Astrocyte (in vitro differentiated cells and primary cell): ENCODE measurements at regions not wholly inside any gene's neighbourhood (a gene's known extent, or its start where the extent isn't known, plus 50 kb on each side); places are given as distances from the start of the nearest gene placed in this dataset.

Experiments
- DNase-seq: peaks from one replicate; pipeline ENCODE4 v3.0.0-alpha.2; 2010; ENCODE audit warnings: low read depth
- FAIRE-seq: peaks from 2 replicates; lab custom pipeline; 2011; peaks lifted over from hg19 to GRCh38; lab: Jason Lieb, UNC
- H2AFZ ChIP-seq: 2 replicates; pipeline ENCODE4 v1.6.0; 2012; ENCODE audit warnings: low read depth, low read length, inconsistent platforms
- H3K27ac ChIP-seq: 2 replicates; pipeline ENCODE4 v1.5.1; 2011; ENCODE audit warnings: low read depth, low read length, inconsistent platforms
- H3K27me3 ChIP-seq: 2 replicates; pipeline ENCODE4 v1.6.0; 2011; ENCODE audit warnings: low read length, inconsistent platforms; ENCODE audit not compliant: insufficient read depth
- H3K36me3 ChIP-seq: 2 replicates; pipeline ENCODE4 v1.5.1; 2011; ENCODE audit warnings: low read length, inconsistent platforms; ENCODE audit not compliant: insufficient read depth
- H3K4me1 ChIP-seq: 2 replicates; pipeline ENCODE4 v1.5.1; 2011; ENCODE audit warnings: low read length, inconsistent platforms; ENCODE audit not compliant: insufficient read depth
- H3K4me2 ChIP-seq: 2 replicates; pipeline ENCODE4 v1.6.0; 2012; ENCODE audit warnings: low read length, inconsistent platforms
- H3K4me3 ChIP-seq: 2 replicates; pipeline ENCODE4 v1.5.1; 2011; ENCODE audit warnings: low read depth, mild to moderate bottlenecking, low read length, inconsistent platforms; ENCODE audit not compliant: insufficient read depth
- H3K79me2 ChIP-seq: 2 replicates; pipeline ENCODE4 v1.6.0; 2012; ENCODE audit warnings: mild to moderate bottlenecking, low read length, inconsistent platforms; ENCODE audit not compliant: insufficient read depth
- H3K9ac ChIP-seq: 2 replicates; pipeline ENCODE4 v1.6.0; 2012; ENCODE audit warnings: mild to moderate bottlenecking, low read length, inconsistent platforms
- H3K9me3 ChIP-seq: 2 replicates; pipeline ENCODE4 v1.5.1; 2012; ENCODE audit warnings: low read depth, mild to moderate bottlenecking, low read length, inconsistent platforms; ENCODE audit not compliant: insufficient read depth
- H4K20me1 ChIP-seq: 2 replicates; pipeline ENCODE4 v1.6.0; 2012; ENCODE audit warnings: low read length, inconsistent platforms; ENCODE audit not compliant: insufficient read depth
- H3K27ac Mint-ChIP-seq: one replicate; pipeline ENCODE4 v1.8.0; 2021; ENCODE audit warnings: mild to moderate bottlenecking, mixed read lengths; ENCODE audit not compliant: unreplicated experiment
- H3K27me3 Mint-ChIP-seq: one replicate; pipeline ENCODE4 v1.8.0; 2021; ENCODE audit warnings: low read depth, mixed read lengths; ENCODE audit not compliant: unreplicated experiment
- H3K36me3 Mint-ChIP-seq: one replicate; pipeline ENCODE4 v1.8.0; 2021; ENCODE audit warnings: low read depth, mixed read lengths; ENCODE audit not compliant: unreplicated experiment
- H3K4me1 Mint-ChIP-seq: one replicate; pipeline ENCODE4 v1.8.0; 2021; ENCODE audit warnings: low read depth, mixed read lengths; ENCODE audit not compliant: unreplicated experiment
- H3K4me3 Mint-ChIP-seq: one replicate; pipeline ENCODE4 v1.8.0; 2021; ENCODE audit warnings: mild to moderate bottlenecking, moderate library complexity, mixed read lengths; ENCODE audit not compliant: unreplicated experiment
- H3K9me3 Mint-ChIP-seq: one replicate; pipeline ENCODE4 v1.8.0; 2021; ENCODE audit warnings: mild to moderate bottlenecking, mixed read lengths; ENCODE audit not compliant: unreplicated experiment
- CTCF ChIP-seq: IDR thresholded peaks from 2 replicates; pipeline ENCODE4 v1.5.1; 2011; ENCODE audit warnings: low read depth, mild to moderate bottlenecking, inconsistent platforms, low read length, moderate library complexity; ENCODE audit not compliant: insufficient read depth
- EZH2 ChIP-seq: IDR thresholded peaks from 2 replicates; pipeline ENCODE4 v1.6.1; 2012; ENCODE audit warnings: mild to moderate bottlenecking, low read length, inconsistent platforms; ENCODE audit not compliant: insufficient read depth

- Histone ChIP-seq H3K27ac (no peak overlapping the region), H3K4me2 (no peak overlapping the region), H3K36me3 (no peaks in the 10 kb centered on the region), H3K9me3 (peaks cover 6% of the 10 kb centered on the region), H3K4me1 (no peaks in the 10 kb centered on the region), H3K9ac (no peak overlapping the region), H3K4me3 (no peak overlapping the region), H4K20me1 (no peaks in the 10 kb centered on the region), H2AFZ (no peak overlapping the region), H3K79me2 (no peaks in the 10 kb centered on the region), H3K27me3 (no peaks in the 10 kb centered on the region)
- TF ChIP-seq EZH2, result no peak
- no peak for TF ChIP-seq CTCF
- Mint-ChIP-seq H3K27ac (no peak overlapping the region), H3K4me1 (no peaks in the 10 kb centered on the region), H3K4me3 (no peak overlapping the region), H3K27me3 (peaks cover 58% of the 10 kb centered on the region), H3K36me3 (peaks cover under 1% of the 10 kb centered on the region), H3K9me3 (no peaks in the 10 kb centered on the region)
- DNase-seq, result no peak
- no peak for FAIRE-seq
Measured at GRCh38 chr4:184952522-184952921, 65.8 kb upstream of the HELT start.

- no peaks in the 10 kb centered on the region for H3K4me1 ChIP-seq
- H3K4me3 ChIP-seq, result no peak overlapping the region
- no peak overlapping the region for H3K9ac ChIP-seq
- TF ChIP-seq CTCF (no peak), EZH2 (no peak)
- DNase-seq (no peak), FAIRE-seq (no peak)
- H3K27ac Mint-ChIP-seq, result no peak overlapping the region
- H3K27me3 Mint-ChIP-seq, result peaks cover 60% of the 10 kb centered on the region
- no peaks in the 10 kb centered on the region for H3K36me3 ChIP-seq
- H3K4me2 ChIP-seq, result no peak overlapping the region
- H3K4me3 Mint-ChIP-seq, result no peak overlapping the region
- no peak overlapping the region for H3K27ac ChIP-seq
- peaks cover 2% of the 10 kb centered on the region for H3K4me1 Mint-ChIP-seq
- peaks cover 6% of the 10 kb centered on the region for H3K9me3 ChIP-seq
- H3K27me3 ChIP-seq, result no peaks in the 10 kb centered on the region
- no peaks in the 10 kb centered on the region for H3K9me3 Mint-ChIP-seq
- H3K79me2 ChIP-seq, result no peaks in the 10 kb centered on the region
- H4K20me1 ChIP-seq, result no peaks in the 10 kb centered on the region
- H3K36me3 Mint-ChIP-seq, result peaks cover 3% of the 10 kb centered on the region
- H2AFZ ChIP-seq, result no peak overlapping the region
Measured at GRCh38 chr4:184953421-184953945, 64.8 kb upstream of the HELT start.

- H4K20me1 ChIP-seq, result no peaks in the 10 kb centered on the region
- no peak overlapping the region for H3K9ac ChIP-seq
- Mint-ChIP-seq H3K36me3 (peaks cover 3% of the 10 kb centered on the region), H3K4me1 (peaks cover 2% of the 10 kb centered on the region), H3K27ac (no peak overlapping the region), H3K27me3 (peaks cover 58% of the 10 kb centered on the region), H3K4me3 (no peak overlapping the region), H3K9me3 (no peaks in the 10 kb centered on the region)
- H2AFZ ChIP-seq, result no peak overlapping the region
- no peak for DNase-seq
- H3K79me2 ChIP-seq, result no peaks in the 10 kb centered on the region
- no peaks in the 10 kb centered on the region for H3K4me1 ChIP-seq
- TF ChIP-seq EZH2, result no peak
- TF ChIP-seq CTCF, result no peak
- H3K27ac ChIP-seq, result no peak overlapping the region
- no peak overlapping the region for H3K4me2 ChIP-seq
- peaks cover 6% of the 10 kb centered on the region for H3K9me3 ChIP-seq
- no peaks in the 10 kb centered on the region for H3K36me3 ChIP-seq
- no peak for FAIRE-seq
- H3K4me3 ChIP-seq, result no peak overlapping the region
- H3K27me3 ChIP-seq, result no peaks in the 10 kb centered on the region
Measured at GRCh38 chr4:184953971-184954370, 64.3 kb upstream of the HELT start.
